ENCODE measurements at regions not wholly inside any gene's neighbourhood (a gene's known extent, or its start where the extent isn't known, plus 50 kb on each side); places are given as distances from the start of the nearest gene placed in this dataset.

DNA sequence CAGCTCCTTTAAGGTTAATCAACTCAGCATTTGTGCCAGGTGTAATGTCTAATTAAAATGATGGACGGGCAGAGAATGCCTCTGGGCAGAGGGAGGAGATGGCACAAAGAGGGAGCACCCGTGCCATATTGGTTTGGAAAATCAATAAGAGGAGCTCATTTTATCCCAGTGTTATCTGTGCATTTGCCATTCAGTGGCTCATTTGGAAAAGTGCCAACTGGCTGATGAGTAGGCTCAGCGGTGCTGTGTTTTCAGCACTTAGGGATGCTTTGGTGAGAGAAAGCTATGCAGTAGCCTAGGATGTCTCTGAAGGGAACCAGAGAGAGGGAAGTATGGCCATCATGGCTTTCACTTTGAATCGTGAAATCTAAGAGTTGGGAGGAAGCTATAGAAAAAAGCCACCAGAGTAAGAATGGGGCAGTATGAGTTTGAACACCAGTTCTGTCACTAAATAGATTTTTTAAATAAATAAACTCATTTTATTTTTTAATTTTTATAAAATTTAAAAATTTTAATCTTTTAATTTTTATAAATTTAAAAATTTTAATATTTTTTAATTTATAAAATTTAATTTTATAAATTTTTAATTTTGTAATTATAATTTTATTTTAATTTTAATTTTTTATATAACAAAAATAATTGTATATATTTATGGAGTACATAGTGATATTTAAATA, 472.8 kb downstream of the BRINP1 start:
- Histone ChIP-seq H2BK15ac (ENCODE audit: low read depth, low read length) (no peak overlapping the region), H3K4me1 (ENCODE audit: insufficient read depth, low read length) (no peaks in the 10 kb centered on the region; the same call in 1 of the 2 replicates), H2AFZ (ENCODE audit: low read length) (no peak overlapping the region), H4K20me1 (ENCODE audit: control insufficient read depth, insufficient read depth, insufficient read length) (no peaks in the 10 kb centered on the region), H3K9me3 (ENCODE audit: control insufficient read depth, low read depth, low read length) (no peaks in the 10 kb centered on the region), H4K8ac (replicated peaks; ENCODE audit: insufficient read length, low read depth, low read length) (no peak overlapping the region), H3T11ph (ENCODE audit: low read length) (no peak overlapping the region), H3K4me2 (ENCODE audit: insufficient read depth, insufficient read length, low read length) (no peak overlapping the region), H3K23me2 (ENCODE audit: insufficient read length, low read depth, low read length, poor library complexity, severe bottlenecking) (no peaks in the 10 kb centered on the region), H3K18ac (ENCODE audit: insufficient read length, low read depth, low read length) (no peak overlapping the region), H2BK20ac (ENCODE audit: low read depth, low read length, poor library complexity, severe bottlenecking) (no peak overlapping the region), H3K79me2 (ENCODE audit: insufficient read depth, low read length) (no peaks in the 10 kb centered on the region), H2BK120ac (ENCODE audit: low read depth, low read length, poor library complexity, severe bottlenecking) (no peak overlapping the region), H4K91ac (ENCODE audit: insufficient read length, low read depth, low read length) (no peak overlapping the region), H3K9ac (ENCODE audit: extremely low read depth, insufficient read length, low read length) (no peak overlapping the region), H3K27ac (ENCODE audit: insufficient read length, low read depth, low read length) (no peak overlapping the region), H2BK12ac (ENCODE audit: insufficient read length, low read depth, low read length) (no peak overlapping the region), H3K14ac (ENCODE audit: insufficient read depth, low read length) (no peak overlapping the region), H3K4ac (ENCODE audit: low read depth, low read length) (no peak overlapping the region), H3K27me3 (ENCODE audit: insufficient read depth, low read length) (no peaks in the 10 kb centered on the region), H4K5ac (ENCODE audit: insufficient read length, low read depth, low read length) (no peak overlapping the region), H2BK5ac (ENCODE audit: insufficient read length, low read length) (no peak overlapping the region), H3K79me1 (ENCODE audit: insufficient read depth, low read depth, low read length, poor library complexity, severe bottlenecking) (no peaks in the 10 kb centered on the region), H3K23ac (ENCODE audit: insufficient read length, low read depth, low read length) (no peak overlapping the region), H3K56ac (ENCODE audit: insufficient read length, low read depth, low read length) (no peak overlapping the region), H2AK5ac (ENCODE audit: insufficient read length, low read length) (no peak overlapping the region)
- Mint-ChIP-seq H3K27ac (no peak overlapping the region), H3K9me3 (no peaks in the 10 kb centered on the region), H3K4me3 (no peak overlapping the region), H3K36me3 (ENCODE audit: insufficient read depth in 1 of 3, low read depth in 3 of 3) (no peaks in the 10 kb centered on the region; a peak in 1 of 7 replicates), H3K4me1 (peaks cover 0 to 5% of the 10 kb centered on the region in 2 experiments; a peak in 3 of 4 replicates), H3K27me3 (ENCODE audit: low read depth) (no peaks in the 10 kb centered on the region)
- TF ChIP-seq CTCF (conservative IDR thresholded peaks at IDR 0.05) = no peak
- no peak for DNase-seq
- WGBS (ENCODE audit: extremely low coverage, insufficient read length, low lambda C conversion rate) = no CpG with 5 or more reads among the region's 4 CpGs

Data from H9 (cell line).